IPS-15b (cell line): ENCODE measurements at regions not wholly inside any gene's neighbourhood (a gene's known extent, or its start where the extent isn't known, plus 50 kb on each side); places are given as distances from the start of the nearest gene placed in this dataset.

Source experiments
- H3K27me3 ChIP-seq: one replicate; pipeline ENCODE4 v1.6.1; 2013; ENCODE audit warnings: low read length; ENCODE audit not compliant: control insufficient read depth, insufficient read depth
- H3K36me3 ChIP-seq: one replicate; pipeline ENCODE4 v1.6.1; 2013; ENCODE audit warnings: low read length; ENCODE audit not compliant: control insufficient read depth, insufficient read depth
- H3K4me1 ChIP-seq: one replicate; pipeline ENCODE4 v1.6.1; 2013; ENCODE audit warnings: mild to moderate bottlenecking, low read length; ENCODE audit not compliant: control insufficient read depth, insufficient read depth
- H3K4me3 ChIP-seq: one replicate; pipeline ENCODE4 v1.5.1; 2013; ENCODE audit warnings: low read depth, low read length
- H3K9ac ChIP-seq: one replicate; pipeline ENCODE4 v1.6.1; 2013; ENCODE audit warnings: low read depth, mild to moderate bottlenecking, low read length
- H3K9me3 ChIP-seq: one replicate; pipeline ENCODE4 v1.6.1; 2013; ENCODE audit warnings: mild to moderate bottlenecking, low read length; ENCODE audit not compliant: control insufficient read depth, insufficient read depth

DNA sequence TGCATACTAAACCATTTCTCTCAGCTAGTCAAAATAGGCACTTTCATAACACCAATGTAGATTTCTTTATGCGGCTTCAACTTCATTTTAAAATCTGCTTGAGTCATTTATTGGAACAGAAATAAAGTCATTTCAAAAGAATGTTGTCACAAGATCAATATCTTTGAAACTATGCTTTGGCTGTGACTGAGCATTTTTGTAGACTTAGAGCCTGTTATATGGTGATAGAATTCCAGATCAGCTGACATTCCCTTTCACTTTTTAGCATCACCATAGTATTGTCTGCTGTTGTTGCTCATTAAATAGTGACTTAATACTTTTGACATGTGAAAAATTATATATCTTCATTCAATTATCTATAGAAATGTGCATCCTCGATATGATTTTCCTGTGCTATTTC, 279.2 kb upstream of the PRR20A start:
- Histone ChIP-seq H3K36me3 (no peaks in the 10 kb centered on the region), H3K4me3 (no peak overlapping the region), H3K9ac (no peak overlapping the region), H3K9me3 (no peaks in the 10 kb centered on the region), H3K27me3 (no peaks in the 10 kb centered on the region), H3K4me1 (no peaks in the 10 kb centered on the region)

- Histone ChIP-seq H3K9me3 (no peaks in the 10 kb centered on the region), H3K4me1 (no peaks in the 10 kb centered on the region)
Measured at GRCh38 chr13:56864451-56864850, 276.3 kb upstream of the PRR20A start.

GRCh38 chr13:56865416-56865815, 275.3 kb upstream of the PRR20A start:
- Histone ChIP-seq H3K36me3 (no peaks in the 10 kb centered on the region), H3K9ac (no peak overlapping the region), H3K27me3 (no peaks in the 10 kb centered on the region), H3K4me3 (no peak overlapping the region), H3K9me3 (no peaks in the 10 kb centered on the region), H3K4me1 (no peaks in the 10 kb centered on the region)

More at GRCh38 chr13:56864451-56864850, 276.3 kb upstream of the PRR20A start:
- no peak overlapping the region for H3K9ac ChIP-seq
- no peak overlapping the region for H3K4me3 ChIP-seq
- H3K36me3 ChIP-seq, result no peaks in the 10 kb centered on the region
- no peaks in the 10 kb centered on the region for H3K27me3 ChIP-seq

DNA sequence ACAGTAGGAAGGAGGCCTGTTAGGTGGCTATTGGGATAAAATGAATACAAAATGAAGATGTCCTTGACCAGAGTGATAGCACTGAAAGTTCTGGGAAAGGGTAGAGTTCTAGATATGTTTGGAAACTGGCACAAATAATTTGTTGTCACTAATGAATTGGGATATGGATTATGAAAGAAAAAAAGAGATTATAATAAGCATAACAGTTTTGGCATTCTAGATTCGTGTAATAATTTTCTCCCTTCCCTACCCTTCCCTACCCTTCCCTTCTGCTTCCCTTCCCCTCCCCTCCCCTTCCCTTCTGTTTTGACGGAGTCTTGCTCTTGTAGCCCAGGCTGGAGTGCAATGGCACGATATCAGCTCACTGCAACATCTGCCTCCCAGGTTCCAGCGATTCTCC, 271.0 kb upstream of the PRR20A start:
- H3K4me3 ChIP-seq, result no peak overlapping the region
- H3K9ac ChIP-seq, result no peak overlapping the region
- H3K9me3 ChIP-seq, result no peaks in the 10 kb centered on the region
- H3K27me3 ChIP-seq, result no peaks in the 10 kb centered on the region
- no peaks in the 10 kb centered on the region for H3K4me1 ChIP-seq
- H3K36me3 ChIP-seq, result no peaks in the 10 kb centered on the region

- Histone ChIP-seq H3K4me1 (no peaks in the 10 kb centered on the region), H3K27me3 (no peaks in the 10 kb centered on the region), H3K9me3 (no peaks in the 10 kb centered on the region), H3K9ac (no peak overlapping the region), H3K36me3 (no peaks in the 10 kb centered on the region), H3K4me3 (no peak overlapping the region)
Measured at GRCh38 chr13:56886398-56886797, 254.3 kb upstream of the PRR20A start.

DNA sequence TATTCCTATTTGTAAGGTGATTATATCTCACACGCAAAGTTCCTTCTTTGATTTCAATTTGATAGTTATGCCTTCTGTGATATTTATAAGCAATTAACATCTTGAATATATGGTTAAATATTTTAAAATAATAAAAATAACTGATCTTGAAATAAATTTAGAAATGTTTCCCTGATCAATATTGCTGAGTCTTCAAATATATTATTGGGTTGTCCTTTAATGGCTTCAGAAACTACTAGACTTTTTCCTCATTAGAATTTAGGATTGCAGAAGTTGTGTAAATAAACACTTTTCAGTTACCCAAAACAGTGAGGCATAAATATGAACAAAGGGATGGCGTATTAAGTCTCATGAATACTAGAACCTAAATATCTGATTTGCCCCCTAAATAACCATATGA, 252.3 kb upstream of the PRR20A start:
- H3K27me3 ChIP-seq, result no peaks in the 10 kb centered on the region
- no peak overlapping the region for H3K9ac ChIP-seq
- no peaks in the 10 kb centered on the region for H3K36me3 ChIP-seq
- H3K4me1 ChIP-seq, result no peaks in the 10 kb centered on the region
- no peak overlapping the region for H3K4me3 ChIP-seq
- H3K9me3 ChIP-seq, result no peaks in the 10 kb centered on the region

GRCh38 chr13:56893843-56894242, 246.9 kb upstream of the PRR20A start:
- no peaks in the 10 kb centered on the region for H3K9me3 ChIP-seq
- no peaks in the 10 kb centered on the region for H3K27me3 ChIP-seq
- no peak overlapping the region for H3K9ac ChIP-seq
- H3K4me3 ChIP-seq, result no peak overlapping the region
- no peaks in the 10 kb centered on the region for H3K36me3 ChIP-seq
- no peaks in the 10 kb centered on the region for H3K4me1 ChIP-seq

GRCh38 chr13:56900549-56901279, 240.0 kb upstream of the PRR20A start:
- Histone ChIP-seq H3K4me1 (no peaks in the 10 kb centered on the region), H3K4me3 (no peak overlapping the region), H3K9ac (no peak overlapping the region), H3K36me3 (no peaks in the 10 kb centered on the region), H3K27me3 (no peaks in the 10 kb centered on the region), H3K9me3 (no peaks in the 10 kb centered on the region)

- H3K9ac ChIP-seq, result no peak overlapping the region
- H3K9me3 ChIP-seq, result no peaks in the 10 kb centered on the region
- H3K27me3 ChIP-seq, result no peaks in the 10 kb centered on the region
- no peaks in the 10 kb centered on the region for H3K4me1 ChIP-seq
- no peaks in the 10 kb centered on the region for H3K36me3 ChIP-seq
- no peak overlapping the region for H3K4me3 ChIP-seq
Measured at GRCh38 chr13:56902276-56902675, 238.4 kb upstream of the PRR20A start.

DNA sequence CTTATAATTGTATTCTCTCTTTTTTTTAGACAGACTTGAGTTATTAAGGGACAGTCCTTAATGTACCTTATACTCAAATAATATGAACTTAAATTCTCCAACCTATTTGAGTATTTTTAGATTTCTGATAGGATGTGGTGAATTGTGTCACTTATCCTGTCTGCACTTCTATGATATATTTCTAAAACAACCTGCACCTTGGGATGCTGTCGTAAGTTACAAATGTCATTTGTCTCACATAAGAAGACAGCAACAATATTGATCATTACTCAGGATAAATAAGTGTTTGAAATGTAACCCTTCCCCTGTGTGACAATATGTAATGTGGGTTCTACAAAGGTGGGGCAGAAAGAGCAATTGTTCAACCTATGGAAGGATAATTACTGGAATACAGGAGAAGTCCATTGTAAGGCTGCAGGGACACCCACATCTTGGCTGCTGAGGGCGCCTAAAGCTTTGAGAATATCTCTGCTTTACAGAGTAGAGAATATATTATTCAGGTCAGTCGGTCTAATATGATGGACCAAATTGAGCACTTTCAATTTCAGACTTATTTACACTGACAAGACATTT, 236.9 kb upstream of the PRR20A start:
- Histone ChIP-seq H3K9ac (no peak overlapping the region), H3K36me3 (no peaks in the 10 kb centered on the region), H3K4me1 (no peaks in the 10 kb centered on the region), H3K9me3 (no peaks in the 10 kb centered on the region), H3K27me3 (no peaks in the 10 kb centered on the region), H3K4me3 (no peak overlapping the region)

DNA sequence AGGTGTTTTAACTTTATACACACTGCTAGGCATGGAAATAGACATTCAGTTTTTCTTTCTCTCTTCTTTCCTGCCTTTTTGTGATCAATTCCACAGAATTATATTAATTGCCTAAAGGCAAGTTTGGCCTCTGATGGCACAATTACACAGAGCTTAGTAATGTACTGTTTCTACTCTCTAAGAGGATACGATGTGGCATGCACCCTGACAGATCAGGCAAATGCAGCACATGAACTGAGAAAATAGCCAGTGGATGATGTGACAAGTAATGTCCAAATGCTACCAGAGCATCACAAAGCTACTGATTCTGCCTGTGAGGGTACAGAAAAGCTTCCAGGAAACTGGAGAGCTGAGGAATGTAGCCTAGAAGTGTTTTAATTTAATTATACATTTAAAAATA, 233.8 kb upstream of the PRR20A start:
- Histone ChIP-seq H3K36me3 (no peaks in the 10 kb centered on the region), H3K9me3 (peaks cover 5% of the 10 kb centered on the region), H3K9ac (no peak overlapping the region), H3K27me3 (no peaks in the 10 kb centered on the region), H3K4me1 (no peaks in the 10 kb centered on the region), H3K4me3 (no peak overlapping the region)

DNA sequence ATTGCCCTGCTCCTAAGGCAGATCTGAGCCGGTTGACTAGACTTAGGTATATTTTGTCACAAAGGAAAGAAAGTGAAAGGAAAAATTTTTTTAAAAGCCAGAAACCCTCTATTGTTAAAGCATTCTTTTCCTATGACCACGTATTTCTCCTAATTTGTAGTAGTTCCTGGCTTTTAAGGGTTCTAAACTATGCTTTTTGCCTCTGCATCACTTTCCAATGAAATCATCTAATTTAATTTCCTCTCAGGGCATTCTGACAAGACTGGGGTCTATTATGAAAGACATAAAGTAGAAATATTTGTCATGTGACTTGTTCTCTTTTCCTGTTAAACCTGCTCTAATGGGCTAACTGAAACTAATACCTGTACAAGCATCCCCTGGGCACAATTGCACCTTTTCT, 233.0 kb upstream of the PRR20A start:
- Histone ChIP-seq H3K4me1 (no peaks in the 10 kb centered on the region), H3K4me3 (no peak overlapping the region), H3K36me3 (no peaks in the 10 kb centered on the region), H3K9ac (no peak overlapping the region), H3K9me3 (peaks cover 5% of the 10 kb centered on the region), H3K27me3 (no peaks in the 10 kb centered on the region)
